ENCODE measurements at regions not wholly inside any gene's neighbourhood (a gene's known extent, or its start where the extent isn't known, plus 50 kb on each side); places are given as distances from the start of the nearest gene placed in this dataset.

GRCh38 chr4:117641519-117641918 lies 392.8 kb upstream of the NDST3 start:
- TF ChIP-seq, protein P1, sequence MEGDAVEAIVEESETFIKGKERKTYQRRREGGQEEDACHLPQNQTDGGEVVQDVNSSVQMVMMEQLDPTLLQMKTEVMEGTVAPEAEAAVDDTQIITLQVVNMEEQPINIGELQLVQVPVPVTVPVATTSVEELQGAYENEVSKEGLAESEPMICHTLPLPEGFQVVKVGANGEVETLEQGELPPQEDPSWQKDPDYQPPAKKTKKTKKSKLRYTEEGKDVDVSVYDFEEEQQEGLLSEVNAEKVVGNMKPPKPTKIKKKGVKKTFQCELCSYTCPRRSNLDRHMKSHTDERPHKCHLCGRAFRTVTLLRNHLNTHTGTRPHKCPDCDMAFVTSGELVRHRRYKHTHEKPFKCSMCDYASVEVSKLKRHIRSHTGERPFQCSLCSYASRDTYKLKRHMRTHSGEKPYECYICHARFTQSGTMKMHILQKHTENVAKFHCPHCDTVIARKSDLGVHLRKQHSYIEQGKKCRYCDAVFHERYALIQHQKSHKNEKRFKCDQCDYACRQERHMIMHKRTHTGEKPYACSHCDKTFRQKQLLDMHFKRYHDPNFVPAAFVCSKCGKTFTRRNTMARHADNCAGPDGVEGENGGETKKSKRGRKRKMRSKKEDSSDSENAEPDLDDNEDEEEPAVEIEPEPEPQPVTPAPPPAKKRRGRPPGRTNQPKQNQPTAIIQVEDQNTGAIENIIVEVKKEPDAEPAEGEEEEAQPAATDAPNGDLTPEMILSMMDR (IDR thresholded peaks at IDR 0.05) = no peak
- no peak for TF ChIP-seq POLR2A (IDR thresholded peaks at IDR 0.05)

Data from lower leg skin (tissue), 3 donors.